ENCODE measurements at regions not wholly inside any gene's neighbourhood (a gene's known extent, or its start where the extent isn't known, plus 50 kb on each side); places are given as distances from the start of the nearest gene placed in this dataset.

DNA sequence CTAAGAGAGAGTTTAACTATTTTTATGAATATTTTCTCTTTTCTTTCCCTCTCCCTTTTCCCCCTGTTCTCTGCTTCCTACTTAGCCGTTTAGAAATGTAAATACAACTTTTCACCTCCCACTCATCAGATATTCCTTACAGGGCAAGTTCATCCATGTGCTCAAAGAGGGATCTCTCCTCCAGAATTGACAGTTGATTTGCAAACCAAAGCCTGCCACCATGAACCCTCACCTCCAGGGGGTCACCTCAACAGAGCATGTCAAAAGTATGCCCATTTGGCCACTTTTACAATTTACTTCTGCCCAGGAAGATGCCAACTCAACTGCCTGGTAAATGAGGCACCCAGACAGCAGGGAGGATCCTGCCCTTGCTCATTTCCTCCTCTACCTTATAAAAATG is 149.2 kb upstream of the GYPC start:
- no peaks in the 10 kb centered on the region for H3K9me3 Mint-ChIP-seq
- CTCF ChIA-PET, result no interaction called here

DNA sequence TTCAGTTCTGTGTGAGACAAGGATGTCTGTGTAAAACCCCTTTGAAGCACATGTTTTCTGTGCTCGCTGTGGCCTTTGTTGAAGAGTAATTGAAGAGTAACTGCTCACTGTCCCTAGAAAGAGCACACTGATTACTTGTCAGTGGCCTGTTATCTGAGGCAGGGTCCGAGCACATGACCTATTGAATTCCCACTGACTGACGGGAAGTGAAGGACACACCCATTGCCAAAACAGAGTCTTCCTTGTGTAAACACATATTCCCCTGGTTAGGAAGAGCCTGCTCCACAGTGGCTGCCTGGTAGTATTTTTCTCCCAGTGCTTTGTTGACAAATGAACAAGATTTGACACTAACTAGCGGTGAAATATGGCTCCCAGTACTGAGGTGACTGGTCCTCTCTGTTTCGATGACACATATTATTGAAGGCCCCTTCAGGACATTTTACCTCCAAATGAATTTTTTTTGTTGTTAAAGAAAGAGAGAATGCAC is 148.5 kb upstream of the GYPC start:
- ChIA-PET CTCF (interaction anchor here (1.3 kb wide), 1 partner anchor 19 kb away, joined by 4 read pairs; no protein-coding TSS in a partner anchor), POLR2A (no interaction called here)
- no peak overlapping the region for H3K4me3 Mint-ChIP-seq
- H3K27me3 Mint-ChIP-seq, result no peaks in the 10 kb centered on the region
- TF ChIP-seq, protein P1, sequence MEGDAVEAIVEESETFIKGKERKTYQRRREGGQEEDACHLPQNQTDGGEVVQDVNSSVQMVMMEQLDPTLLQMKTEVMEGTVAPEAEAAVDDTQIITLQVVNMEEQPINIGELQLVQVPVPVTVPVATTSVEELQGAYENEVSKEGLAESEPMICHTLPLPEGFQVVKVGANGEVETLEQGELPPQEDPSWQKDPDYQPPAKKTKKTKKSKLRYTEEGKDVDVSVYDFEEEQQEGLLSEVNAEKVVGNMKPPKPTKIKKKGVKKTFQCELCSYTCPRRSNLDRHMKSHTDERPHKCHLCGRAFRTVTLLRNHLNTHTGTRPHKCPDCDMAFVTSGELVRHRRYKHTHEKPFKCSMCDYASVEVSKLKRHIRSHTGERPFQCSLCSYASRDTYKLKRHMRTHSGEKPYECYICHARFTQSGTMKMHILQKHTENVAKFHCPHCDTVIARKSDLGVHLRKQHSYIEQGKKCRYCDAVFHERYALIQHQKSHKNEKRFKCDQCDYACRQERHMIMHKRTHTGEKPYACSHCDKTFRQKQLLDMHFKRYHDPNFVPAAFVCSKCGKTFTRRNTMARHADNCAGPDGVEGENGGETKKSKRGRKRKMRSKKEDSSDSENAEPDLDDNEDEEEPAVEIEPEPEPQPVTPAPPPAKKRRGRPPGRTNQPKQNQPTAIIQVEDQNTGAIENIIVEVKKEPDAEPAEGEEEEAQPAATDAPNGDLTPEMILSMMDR (IDR thresholded peaks at IDR 0.05), result no peak
- H3K9me3 Mint-ChIP-seq, result no peaks in the 10 kb centered on the region
- no peaks in the 10 kb centered on the region for H3K36me3 Mint-ChIP-seq (ENCODE audit: low read depth)
- intact Hi-C loops (cut with micrococcal nuclease), result no loop called here
- no peak for ATAC-seq
- H3K27ac Mint-ChIP-seq, result no peak overlapping the region
- no peak for DNase-seq
- no peaks in the 10 kb centered on the region for H3K4me1 Mint-ChIP-seq (ENCODE audit: low read depth)

More for the DNA sequence above, 149.2 kb upstream of the GYPC start:
- intact Hi-C loops (cut with micrococcal nuclease), result no loop called here
- H3K27me3 Mint-ChIP-seq, result no peaks in the 10 kb centered on the region
- POLR2A ChIA-PET, result no interaction called here
- DNase-seq (no peak), ATAC-seq (no peak)
- TF ChIP-seq, protein P1 (IDR thresholded peaks at IDR 0.05), result no peak
- H3K4me3 Mint-ChIP-seq, result no peak overlapping the region
- no peak overlapping the region for H3K27ac Mint-ChIP-seq
- H3K36me3 Mint-ChIP-seq (ENCODE audit: low read depth), result no peaks in the 10 kb centered on the region
- H3K4me1 Mint-ChIP-seq (ENCODE audit: low read depth), result no peaks in the 10 kb centered on the region

DNA sequence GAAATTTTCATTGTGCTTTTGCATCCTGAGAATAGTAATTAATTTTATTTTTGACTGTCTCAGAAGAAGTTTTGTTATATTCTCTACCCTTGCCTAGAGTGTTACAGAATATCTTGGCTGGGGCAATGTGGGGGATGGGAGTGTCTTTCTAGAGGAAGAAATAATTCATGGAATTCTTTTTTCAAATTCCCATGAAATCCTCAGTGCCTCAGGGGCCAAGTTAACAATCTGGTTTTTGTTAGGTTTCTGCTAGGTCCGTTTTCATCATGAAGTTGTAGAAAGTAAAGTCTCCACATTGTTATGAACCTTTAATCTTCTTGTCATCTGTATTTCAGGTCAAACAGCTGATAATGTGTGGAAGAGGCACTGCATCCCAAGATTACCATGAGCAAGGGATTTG is 145.6 kb upstream of the GYPC start:
- TF ChIP-seq, protein P1 (IDR thresholded peaks at IDR 0.05), result no peak
- DNase-seq (no peak), ATAC-seq (no peak)
- no peaks in the 10 kb centered on the region for H3K27me3 Mint-ChIP-seq
- intact Hi-C loops (cut with micrococcal nuclease), result no loop called here
- POLR2A ChIA-PET, result no interaction called here
- no peaks in the 10 kb centered on the region for H3K36me3 Mint-ChIP-seq (ENCODE audit: low read depth)
- no peaks in the 10 kb centered on the region for H3K9me3 Mint-ChIP-seq
- H3K4me3 Mint-ChIP-seq, result no peak overlapping the region
- H3K4me1 Mint-ChIP-seq (ENCODE audit: low read depth), result no peaks in the 10 kb centered on the region
- H3K27ac Mint-ChIP-seq, result no peak overlapping the region
- CTCF ChIA-PET, result no interaction called here

DNA sequence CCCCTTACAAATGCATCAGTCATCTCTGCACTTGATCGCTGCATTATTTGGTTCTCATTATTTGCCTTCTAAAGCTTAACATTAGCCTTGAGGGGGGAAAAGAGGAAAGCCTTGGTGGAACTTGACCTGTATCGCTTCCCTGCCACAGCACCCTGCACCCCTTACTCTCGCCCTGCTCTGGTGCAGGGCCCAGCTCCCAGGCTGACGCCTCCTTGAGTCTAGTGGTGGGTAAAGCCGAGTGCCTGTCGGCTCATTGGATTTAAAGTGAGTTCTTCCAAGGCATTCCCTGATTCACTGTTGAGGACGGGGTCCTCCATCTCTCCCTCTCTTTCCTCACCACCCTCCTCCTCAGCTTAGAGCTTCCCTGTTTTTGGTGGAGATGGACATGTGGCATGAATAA is 145.0 kb upstream of the GYPC start:
- Mint-ChIP-seq H3K4me3 (no peak overlapping the region), H3K4me1 (ENCODE audit: low read depth) (no peaks in the 10 kb centered on the region), H3K27ac (no peak overlapping the region), H3K9me3 (no peaks in the 10 kb centered on the region), H3K36me3 (ENCODE audit: low read depth) (no peaks in the 10 kb centered on the region), H3K27me3 (no peaks in the 10 kb centered on the region)
- TF ChIP-seq, protein P1 (IDR thresholded peaks at IDR 0.05), result no peak
- no peak for ATAC-seq
- CTCF ChIA-PET, result no interaction called here
- DNase-seq, result no peak
- POLR2A ChIA-PET, result no interaction called here
- intact Hi-C loops (cut with micrococcal nuclease), result no loop called here

DNA sequence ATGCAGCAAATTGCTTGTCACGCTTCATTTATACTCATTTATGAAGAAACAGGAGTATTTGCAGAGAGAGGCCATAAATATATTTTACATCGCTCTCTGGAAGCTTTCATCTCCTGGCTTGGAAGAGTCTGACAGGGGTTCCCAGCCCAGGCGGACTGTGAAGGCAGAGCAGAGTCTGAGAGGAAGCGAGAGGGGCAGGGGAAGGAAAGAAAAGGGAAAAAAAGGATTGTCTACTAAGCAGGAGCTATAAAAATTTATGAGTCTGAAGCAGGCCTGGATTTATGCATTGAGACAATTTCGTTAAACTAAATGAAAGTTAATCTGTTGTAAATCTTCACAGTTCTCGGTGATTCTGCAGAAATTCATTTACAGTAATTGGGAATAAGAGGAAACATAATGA is 143.9 kb upstream of the GYPC start:
- Mint-ChIP-seq H3K4me3 (no peak overlapping the region), H3K27me3 (no peaks in the 10 kb centered on the region), H3K36me3 (ENCODE audit: low read depth) (no peaks in the 10 kb centered on the region), H3K9me3 (no peaks in the 10 kb centered on the region), H3K27ac (no peak overlapping the region), H3K4me1 (ENCODE audit: low read depth) (no peaks in the 10 kb centered on the region)
- ATAC-seq (no peak), DNase-seq (no peak)
- ChIA-PET POLR2A (no interaction called here), CTCF (no interaction called here)
- TF ChIP-seq, protein P1 (IDR thresholded peaks at IDR 0.05), result no peak
- intact Hi-C loops (cut with micrococcal nuclease), result no loop called here

All from activated CD8-positive, alpha-beta T cell treated with anti-CD3 and anti-CD28 coated beads for 36 hours (primary cell).